Lower lobe of right lung (tissue), 2 donors: ENCODE measurements at regions not wholly inside any gene's neighbourhood (a gene's known extent, or its start where the extent isn't known, plus 50 kb on each side); places are given as distances from the start of the nearest gene placed in this dataset.

Source experiments
- ATAC-seq, 2 donors: fragments of 200-7000 bp; cut with Tn5 transposase; one replicate each; pipeline ENCODE4 v1.9.1; 2020 to 2022; ENCODE audit warnings: mild to moderate bottlenecking in 2 of 2, moderate library complexity in 2 of 2
- DNase-seq: peaks from one replicate; pipeline ENCODE4 v3.0.0-alpha.2; 2020
- H3K27ac ChIP-seq: fragments of 200-600 bp; one replicate; pipeline ENCODE4 v1.8.0; 2022
- H3K27me3 ChIP-seq: fragments of 200-600 bp; one replicate; pipeline ENCODE4 v1.8.0; 2022; ENCODE audit warnings: low read depth
- H3K36me3 ChIP-seq: fragments of 200-600 bp; one replicate; pipeline ENCODE4 v1.8.0; 2022; ENCODE audit warnings: mild to moderate bottlenecking
- H3K4me1 ChIP-seq: fragments of 200-600 bp; one replicate; pipeline ENCODE4 v1.8.0; 2022
- H3K4me3 ChIP-seq: fragments of 200-600 bp; one replicate; pipeline ENCODE4 v1.8.0; 2022; ENCODE audit warnings: mild to moderate bottlenecking
- H3K9me3 ChIP-seq: fragments of 200-600 bp; one replicate; pipeline ENCODE4 v1.8.0; 2022
- CTCF ChIP-seq: fragments of 200-600 bp; IDR thresholded peaks from one replicate; pipeline ENCODE4 v1.8.0; 2022; ENCODE audit warnings: antibody characterized with exemption, mild to moderate bottlenecking
- intact Hi-C: fragments of 100-400 bp; cut with DNase I; formaldehyde crosslinking; loops from one replicate; pipeline ENCODE4 v1.11.0; 2022
- donor health status: DM: no; HTN: yes; CAD: no; lungs with severe emphysema.

GRCh38 chr7:116310141-116310540 is 99.8 kb downstream of the TES start:
- H3K4me1 ChIP-seq: no peaks in the 10 kb centered on the region
- no peak overlapping the region for H3K4me3 ChIP-seq
- H3K27ac ChIP-seq: no peak overlapping the region
- no peaks in the 10 kb centered on the region for H3K36me3 ChIP-seq
- no peaks in the 10 kb centered on the region for H3K9me3 ChIP-seq
- no peak for ATAC-seq
- H3K27me3 ChIP-seq: no peaks in the 10 kb centered on the region
- DNase-seq: no peak
- intact Hi-C loops: no loop called here
- TF ChIP-seq CTCF: no peak

- ATAC-seq (no peak), DNase-seq (no peak)
- intact Hi-C loops: no loop called here
- Histone ChIP-seq H3K27ac (no peak overlapping the region), H3K9me3 (no peaks in the 10 kb centered on the region), H3K36me3 (no peaks in the 10 kb centered on the region), H3K27me3 (no peaks in the 10 kb centered on the region), H3K4me1 (peaks cover 3% of the 10 kb centered on the region), H3K4me3 (no peak overlapping the region)
- no peak for TF ChIP-seq CTCF
Measured at GRCh38 chr7:116311259-116311658, 100.9 kb downstream of the TES start.

- Histone ChIP-seq H3K36me3 (no peaks in the 10 kb centered on the region), H3K27ac (no peak overlapping the region), H3K9me3 (no peaks in the 10 kb centered on the region), H3K4me3 (no peak overlapping the region), H3K27me3 (no peaks in the 10 kb centered on the region), H3K4me1 (peaks cover 10% of the 10 kb centered on the region)
- intact Hi-C loops: no loop called here
- TF ChIP-seq CTCF: no peak
- no peak for ATAC-seq
- no peak for DNase-seq
Measured at GRCh38 chr7:116311816-116312471, 101.6 kb downstream of the TES start.

- Histone ChIP-seq H3K4me1 (peaks cover 22% of the 10 kb centered on the region), H3K9me3 (peaks cover 5% of the 10 kb centered on the region), H3K27ac (no peak overlapping the region), H3K27me3 (no peaks in the 10 kb centered on the region), H3K36me3 (no peaks in the 10 kb centered on the region), H3K4me3 (no peak overlapping the region)
- ATAC-seq (no peak), DNase-seq (no peak)
- TF ChIP-seq CTCF: no peak
- intact Hi-C loops: no loop called here
Measured at GRCh38 chr7:116315293-116315692, 105.0 kb downstream of the TES start.

GRCh38 chr7:116315803-116316202 is 105.5 kb downstream of the TES start:
- ATAC-seq (no peak), DNase-seq (no peak)
- Histone ChIP-seq H3K27ac (no peak overlapping the region), H3K36me3 (no peaks in the 10 kb centered on the region), H3K9me3 (peaks cover 7% of the 10 kb centered on the region), H3K4me3 (no peak overlapping the region), H3K27me3 (no peaks in the 10 kb centered on the region), H3K4me1 (peaks cover 22% of the 10 kb centered on the region)
- intact Hi-C loops: no loop called here
- no peak for TF ChIP-seq CTCF
